GM12892 (cell line): ENCODE measurements at regions not wholly inside any gene's neighbourhood (a gene's known extent, or its start where the extent isn't known, plus 50 kb on each side); places are given as distances from the start of the nearest gene placed in this dataset.

ENCODE experiments used
- POLR2A ChIP-seq: IDR thresholded peaks from 2 replicates; pipeline ENCODE4 v1.6.1; 2011; ENCODE audit warnings: low read depth, low read length, control low read depth
- POLR2AphosphoS5 ChIP-seq: IDR thresholded peaks from 2 replicates; pipeline ENCODE4 v1.6.1; 2011; ENCODE audit warnings: low read depth, low read length, control low read depth
- TAF1 ChIP-seq: IDR thresholded peaks from 2 replicates; pipeline ENCODE4 v1.6.1; 2011; ENCODE audit warnings: low read depth, mild to moderate bottlenecking, control low read depth, low read length, borderline replicate concordance

DNA sequence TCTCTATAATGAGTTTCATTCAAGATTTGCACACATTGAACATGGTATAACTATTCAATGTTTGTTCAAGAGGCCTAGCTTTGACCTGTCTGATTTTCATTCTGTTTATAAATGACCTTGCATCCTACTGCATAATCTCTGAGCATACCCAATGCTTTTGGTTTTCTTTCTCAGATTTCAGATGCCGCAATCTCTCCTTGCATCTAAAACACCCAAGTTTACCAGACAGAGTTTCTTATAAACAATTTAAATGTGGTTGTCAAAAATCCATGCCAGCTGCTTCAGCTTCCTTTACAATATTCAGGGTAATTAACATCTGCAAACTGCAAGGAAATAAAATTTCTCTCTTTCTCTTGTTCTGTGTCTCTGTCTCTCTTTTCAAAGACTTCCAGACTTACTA, 123.0 kb upstream of the PCDH18 start:
- no peak for TF ChIP-seq POLR2A
- TF ChIP-seq POLR2AphosphoS5: no peak
- no peak for TF ChIP-seq TAF1
